Heart left ventricle (tissue), 13 donors: ENCODE measurements at regions not wholly inside any gene's neighbourhood (a gene's known extent, or its start where the extent isn't known, plus 50 kb on each side); places are given as distances from the start of the nearest gene placed in this dataset.

ENCODE experiments used
- CTCF ChIP-seq, 12 donors: fragments of 200-600 bp; sonication (generic) in 4 of 12; IDR thresholded peaks; one replicate each; pipeline versions ENCODE4 v1.5.0 to v1.8.0; 2018 to 2022; ENCODE audit warnings: antibody characterized with exemption in 12 of 12, mild to moderate bottlenecking in 5 of 12
- POLR2A ChIP-seq, 2 donors: fragments of 450-650 bp; IDR thresholded peaks; one replicate each; pipeline ENCODE4 v1.6.1; 2017; ENCODE audit warnings: antibody characterized with exemption in 2 of 2, mild to moderate bottlenecking in 2 of 2, moderate library complexity in 2 of 2
- donor health status: ischemic (EF 13 %, LVEDD 7.1; RV severe dilation, severe dysfunction).
- donor health status: DM: no; HTN: yes; CAD: no.
- donor health status: DM: no; HTN: no; CAD: no.
- donor health status: ischemic (EF 25% LVEDD 6.9; RV normal size, moderate dysfunction).
- donor health status: ischemic (EF 25% LVEDD 5.7; RV mildly dilated, moderate dysfunction).
- donor health status: ischemic (EF 35%, LVEDD 5.7; RV mildly dilated, moderate dysfunction).
- donor health status: nonischemic (EF 11% LVEDD 7.7; RV severe dilation, severe dysfunction).
- donor health status: DM: yes; HTN: yes; CAD: no.
- donor health status: PGD.
- donor health status: ischemic (EF 29% LVEDD 5.4; RV normal size, mild dysfunction).
- donor health status: nonischemic (EF 23%, LVEDD 6.1; RV moderate dilation, normal function).

DNA sequence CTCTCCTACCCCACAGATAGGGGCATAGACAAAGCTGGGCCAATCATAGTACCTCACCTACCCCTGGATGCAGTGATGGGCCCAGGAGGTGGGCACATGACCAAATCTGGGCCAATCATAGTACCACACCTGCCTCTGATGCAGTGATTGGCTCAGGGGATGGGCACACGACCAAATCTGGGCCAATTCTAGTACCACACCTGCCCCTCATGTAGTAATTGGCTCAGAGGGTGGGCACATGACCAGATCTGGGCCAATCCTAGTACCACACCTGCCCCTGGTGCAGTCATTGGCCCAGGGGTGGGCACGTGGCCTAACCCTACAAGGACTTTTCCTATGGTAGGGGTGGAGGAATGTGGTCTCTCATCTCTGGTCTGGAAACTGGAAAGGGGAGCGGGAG is 56.9 kb upstream of the MEF2A start:
- TF ChIP-seq CTCF (IDR thresholded peaks at IDR 0.05) = no peak
- no peak for TF ChIP-seq POLR2A (IDR thresholded peaks at IDR 0.05)
